H7 (cell line): ENCODE measurements at regions not wholly inside any gene's neighbourhood (a gene's known extent, or its start where the extent isn't known, plus 50 kb on each side); places are given as distances from the start of the nearest gene placed in this dataset.

Source experiments
- DNase-seq: peaks from one replicate; pipeline ENCODE4 v3.0.0; 2012
- H3K27me3 ChIP-seq: 2 replicates; pipeline ENCODE4 v1.6.0; 2011; ENCODE audit warnings: mild to moderate bottlenecking, low read length; ENCODE audit not compliant: control insufficient read depth, insufficient read depth
- H3K36me3 ChIP-seq: replicated peaks from 2 replicates; pipeline ENCODE4 v1.5.1; 2011; ENCODE audit warnings: low read length; ENCODE audit not compliant: control insufficient read depth, insufficient read depth
- H3K4me3 ChIP-seq: 2 replicates; pipeline ENCODE4 v1.5.1; 2011; ENCODE audit warnings: low read depth, mild to moderate bottlenecking, control low read depth, low read length, moderate library complexity; ENCODE audit not compliant: insufficient read depth

DNA sequence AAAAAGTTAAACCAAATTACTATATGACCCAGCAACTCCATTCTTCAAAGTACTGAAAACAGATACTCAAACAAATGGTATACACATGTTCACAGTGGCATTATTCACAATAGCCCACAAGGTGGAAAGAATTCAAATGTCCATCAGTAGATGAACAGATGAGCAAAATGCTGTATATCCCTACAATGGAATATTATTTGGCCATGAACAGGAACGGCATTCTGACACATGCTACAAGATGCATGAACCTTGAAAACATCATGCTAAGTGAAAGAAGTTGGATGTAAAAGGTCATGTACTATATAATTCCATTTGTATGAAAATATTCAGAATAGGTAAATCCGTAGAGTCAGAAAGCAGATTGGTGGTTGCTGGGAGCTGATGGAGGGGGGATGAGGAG lies 73.5 kb upstream of the XYLT1 start:
- DNase-seq = no peak
- no peak overlapping the region for H3K4me3 ChIP-seq

DNA sequence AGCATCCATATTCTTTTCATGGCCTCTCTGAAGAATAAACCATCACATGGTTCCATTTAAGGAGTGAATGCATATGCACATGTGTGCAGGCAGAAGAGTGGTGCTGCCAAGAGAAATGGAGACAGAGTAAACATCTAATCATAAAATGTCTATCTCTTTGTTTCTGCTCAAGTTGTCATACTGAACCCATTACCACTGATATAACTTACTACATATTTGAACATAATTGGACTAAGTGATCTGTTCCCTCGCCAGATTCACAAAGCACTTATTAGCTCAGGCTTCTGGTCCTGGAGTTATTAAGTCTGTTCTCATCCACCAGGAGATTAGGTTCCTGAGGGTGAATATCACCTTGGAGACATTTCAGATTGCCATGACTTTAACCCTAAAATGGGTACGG lies 72.3 kb upstream of the XYLT1 start:
- Histone ChIP-seq H3K4me3 (no peak overlapping the region), H3K27me3 (no peaks in the 10 kb centered on the region), H3K36me3 (no peaks in the 10 kb centered on the region)
- DNase-seq = no peak

More for the DNA sequence above, 73.5 kb upstream of the XYLT1 start:
- no peaks in the 10 kb centered on the region for H3K27me3 ChIP-seq
- no peaks in the 10 kb centered on the region for H3K36me3 ChIP-seq

DNA sequence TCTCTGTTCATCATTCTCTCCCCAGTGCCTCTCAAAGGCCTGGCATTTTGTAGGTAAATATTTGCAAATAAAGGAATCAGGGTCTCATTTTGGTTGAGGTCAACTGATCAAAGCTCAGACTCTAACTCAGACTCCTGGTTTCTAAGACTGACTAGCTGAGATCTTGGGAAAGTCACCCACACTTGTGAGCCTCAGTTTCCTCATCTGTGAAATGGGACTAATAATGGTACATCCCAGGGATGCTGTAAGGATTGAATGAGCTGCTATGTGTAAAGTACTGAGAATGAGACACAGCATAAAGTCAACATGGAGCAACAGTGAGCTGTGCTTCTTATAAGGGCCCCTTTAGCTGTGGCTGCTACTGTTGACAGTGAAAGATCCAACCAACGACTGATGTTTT lies 70.6 kb upstream of the XYLT1 start:
- Histone ChIP-seq H3K36me3 (no peaks in the 10 kb centered on the region), H3K4me3 (no peak overlapping the region), H3K27me3 (no peaks in the 10 kb centered on the region)
- DNase-seq = no peak

DNA sequence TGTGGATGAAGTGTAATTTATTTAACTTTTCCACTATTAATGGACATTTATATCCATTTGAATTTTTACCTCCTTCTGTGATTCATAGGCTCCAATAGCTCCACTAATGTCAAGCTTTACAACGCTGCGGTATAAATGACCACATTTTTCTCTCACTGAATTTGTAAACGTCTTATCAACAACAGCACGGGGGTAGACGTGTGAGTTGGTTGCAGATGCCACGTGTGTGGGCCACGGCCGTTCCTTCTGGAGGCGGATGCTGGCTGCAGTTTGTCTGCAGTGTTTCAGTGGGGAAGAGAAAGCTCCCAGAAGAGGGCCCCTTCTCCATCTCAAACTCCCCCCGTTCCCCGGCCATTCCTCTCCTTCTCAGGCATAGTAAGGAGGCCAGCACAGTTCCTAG lies 68.2 kb upstream of the XYLT1 start:
- Histone ChIP-seq H3K4me3 (no peak overlapping the region), H3K27me3 (no peaks in the 10 kb centered on the region), H3K36me3 (no peaks in the 10 kb centered on the region)
- DNase-seq = no peak

DNA sequence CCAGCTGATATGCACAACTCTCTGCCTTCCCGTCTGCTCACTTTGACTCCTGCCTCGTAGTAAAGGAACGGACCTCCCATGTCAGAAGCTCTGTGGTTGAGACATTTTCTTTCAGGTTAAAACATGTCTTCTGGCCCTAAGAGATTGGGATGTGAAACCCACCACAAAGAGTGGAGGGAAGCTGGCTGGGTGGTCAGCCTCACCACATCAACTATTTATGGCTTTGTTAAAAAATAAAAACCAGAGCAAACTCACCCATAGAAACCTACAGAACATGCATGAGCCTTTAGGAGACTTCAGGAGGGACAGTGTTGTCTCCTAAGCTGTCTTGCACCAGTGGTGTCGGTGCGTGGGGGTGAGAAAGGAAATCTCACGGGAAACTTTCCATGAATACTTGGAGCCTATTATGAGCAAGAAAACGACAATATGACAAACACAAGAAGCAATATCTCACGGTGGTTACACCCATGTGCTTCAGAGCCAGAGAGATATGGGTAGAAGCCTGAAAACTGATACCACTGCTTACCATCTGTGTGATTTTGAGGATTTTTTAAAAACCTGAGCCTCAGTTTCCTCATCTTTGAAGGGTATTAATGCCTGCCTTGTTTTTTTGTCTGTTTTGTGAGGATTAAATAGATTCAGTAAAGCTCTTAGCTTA lies 61.7 kb upstream of the XYLT1 start:
- Histone ChIP-seq H3K36me3 (no peaks in the 10 kb centered on the region), H3K4me3 (no peak overlapping the region), H3K27me3 (no peaks in the 10 kb centered on the region)
- no peak for DNase-seq

DNA sequence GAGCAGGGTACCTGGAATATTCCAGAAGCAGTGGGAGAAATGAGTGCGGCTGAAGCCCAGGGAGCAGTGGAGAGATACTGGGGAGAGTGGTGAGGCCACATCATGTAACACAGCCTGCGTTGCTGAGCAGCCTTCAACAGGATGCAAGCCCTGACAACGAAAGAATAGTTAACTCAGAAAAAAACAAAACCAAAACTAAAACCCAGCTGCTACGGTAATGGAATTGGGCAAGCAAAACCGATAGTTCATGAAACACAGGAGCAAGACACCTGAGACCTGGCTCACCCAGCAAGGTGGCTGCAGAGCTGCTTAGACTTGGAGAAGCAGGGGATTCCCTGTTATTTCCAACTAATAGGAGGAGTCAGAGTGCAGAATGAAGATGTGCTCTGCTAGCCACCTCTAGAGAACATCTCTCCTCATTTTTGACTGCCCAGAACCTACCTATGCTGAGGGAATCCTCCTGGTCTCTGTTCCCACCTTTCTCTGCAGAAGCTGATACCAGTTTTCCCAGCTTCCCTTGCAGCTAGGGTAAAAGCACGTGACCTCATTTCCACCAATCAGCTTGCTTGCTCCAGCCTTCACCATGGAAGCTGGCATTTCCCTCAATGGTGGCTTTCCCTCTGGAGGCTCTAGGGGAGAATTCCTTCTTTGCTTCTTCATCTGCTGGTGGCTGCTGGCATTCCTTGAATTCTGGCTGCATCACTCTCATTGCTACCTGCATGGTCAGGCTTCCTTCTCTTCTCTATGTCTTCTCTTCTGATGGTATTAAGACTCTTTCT lies 59.4 kb upstream of the XYLT1 start:
- Histone ChIP-seq H3K27me3 (no peaks in the 10 kb centered on the region), H3K36me3 (no peaks in the 10 kb centered on the region), H3K4me3 (no peak overlapping the region)
- DNase-seq = no peak

DNA sequence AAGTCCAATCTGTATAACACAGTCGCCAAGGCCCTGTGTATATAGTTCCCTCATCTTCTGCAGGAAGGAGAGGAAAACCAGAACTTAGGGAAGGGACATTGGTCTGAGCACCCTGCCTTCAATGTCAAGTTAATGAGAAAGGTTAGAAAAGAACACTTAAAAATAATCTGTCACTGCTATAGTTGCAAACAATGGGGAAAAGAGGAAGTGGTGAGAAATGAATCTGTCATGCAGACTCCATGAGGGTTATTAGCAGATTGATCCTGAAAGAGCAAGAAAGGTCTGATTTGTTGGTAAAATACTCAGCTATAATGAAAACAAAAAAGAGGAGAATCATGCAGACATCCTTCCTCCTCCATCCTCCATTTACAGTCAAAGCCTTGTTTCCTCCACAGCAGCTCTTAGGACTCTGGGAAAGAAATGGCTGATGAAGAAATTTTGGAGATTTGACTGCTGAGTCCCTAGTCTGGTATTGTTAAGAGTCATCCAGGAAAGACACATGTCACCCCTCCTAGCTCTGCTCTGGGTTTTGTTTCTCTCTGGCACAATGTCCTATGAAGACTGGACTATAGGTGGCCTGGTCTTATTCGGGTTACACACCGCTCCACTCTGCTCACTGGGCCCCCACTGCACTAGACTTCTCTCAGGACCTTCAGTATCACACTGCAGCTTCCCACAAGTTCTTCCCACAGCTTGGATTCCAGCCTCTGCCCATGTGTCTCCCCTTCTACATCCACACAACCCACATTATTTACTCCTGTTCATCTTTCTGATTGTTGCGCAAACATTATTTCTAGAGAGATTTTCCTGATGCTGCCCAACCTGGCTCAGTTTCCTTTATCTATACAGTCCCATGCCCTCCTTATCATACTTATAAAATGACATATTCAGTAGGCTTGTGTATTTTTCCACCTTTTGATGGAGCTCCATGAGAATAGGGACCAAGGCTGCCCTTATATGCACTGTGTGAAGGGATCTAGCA lies 56.5 kb upstream of the XYLT1 start:
- Histone ChIP-seq H3K36me3 (no peaks in the 10 kb centered on the region), H3K27me3 (no peaks in the 10 kb centered on the region), H3K4me3 (no peak overlapping the region)
- no peak for DNase-seq

DNA sequence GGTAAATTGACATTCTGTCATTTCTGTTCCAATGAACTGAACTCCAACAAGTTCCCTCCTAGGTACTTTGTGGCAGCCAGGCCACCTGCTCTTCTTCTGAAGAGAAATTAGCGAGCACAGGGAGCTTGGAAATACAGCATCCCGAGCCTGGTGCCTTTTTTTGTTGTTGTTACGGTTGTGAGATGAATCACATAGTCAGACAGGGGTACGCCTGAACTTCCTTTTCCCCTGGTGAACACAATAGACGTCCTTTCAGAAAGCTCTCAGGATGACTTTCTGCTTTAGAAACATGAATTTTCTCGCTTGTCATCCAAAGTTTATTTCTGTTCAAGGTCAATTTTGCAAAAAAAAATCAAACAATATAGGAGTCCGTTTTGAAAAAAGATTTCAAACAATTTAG lies 53.9 kb upstream of the XYLT1 start:
- no peak for DNase-seq
- Histone ChIP-seq H3K4me3 (no peak overlapping the region), H3K36me3 (no peaks in the 10 kb centered on the region), H3K27me3 (no peaks in the 10 kb centered on the region)

DNA sequence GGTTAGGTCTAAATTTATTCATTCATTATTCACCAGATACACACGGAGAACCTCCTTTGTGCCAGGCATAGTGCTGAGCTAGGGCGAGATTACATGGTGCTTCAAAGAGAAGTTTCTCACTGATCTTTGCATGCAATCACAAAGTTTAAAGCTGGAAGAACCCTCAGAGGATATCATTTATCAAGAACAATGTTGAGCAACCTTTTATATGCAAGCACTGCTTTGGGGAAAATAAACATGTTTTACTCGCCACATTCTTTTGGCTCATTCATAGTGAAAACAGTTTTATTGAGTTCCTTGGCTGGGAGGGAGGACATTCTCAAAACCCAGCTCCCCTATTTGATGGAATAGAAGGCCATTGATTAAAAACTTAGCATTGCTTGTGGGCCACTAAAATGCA lies 49.8 kb upstream of the XYLT1 start:
- Histone ChIP-seq H3K4me3 (no peak overlapping the region), H3K36me3 (no peaks in the 10 kb centered on the region), H3K27me3 (no peaks in the 10 kb centered on the region)
- no peak for DNase-seq
